ENCODE measurements at regions not wholly inside any gene's neighbourhood (a gene's known extent, or its start where the extent isn't known, plus 50 kb on each side); places are given as distances from the start of the nearest gene placed in this dataset.

DNA sequence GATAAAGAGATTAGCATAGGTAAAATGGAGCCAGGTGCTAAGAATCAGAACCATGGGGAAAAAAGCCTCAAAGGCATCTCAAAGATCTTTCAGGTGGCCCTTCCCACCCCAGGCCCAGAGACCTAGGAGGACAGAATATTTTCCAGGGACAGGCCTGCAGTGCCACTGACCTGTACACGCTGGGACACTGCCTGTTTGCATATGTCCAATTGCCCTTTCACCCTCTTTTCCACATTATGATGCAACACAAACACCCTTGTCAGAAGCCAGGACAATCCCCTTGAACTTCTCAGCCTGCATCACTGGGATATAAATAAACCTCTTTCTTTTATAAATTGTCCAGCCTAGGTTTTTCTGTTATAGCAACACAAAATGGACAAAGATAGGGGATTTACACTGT is 419.1 kb downstream of the TRIB2 start:
- TF ChIP-seq, protein P1, sequence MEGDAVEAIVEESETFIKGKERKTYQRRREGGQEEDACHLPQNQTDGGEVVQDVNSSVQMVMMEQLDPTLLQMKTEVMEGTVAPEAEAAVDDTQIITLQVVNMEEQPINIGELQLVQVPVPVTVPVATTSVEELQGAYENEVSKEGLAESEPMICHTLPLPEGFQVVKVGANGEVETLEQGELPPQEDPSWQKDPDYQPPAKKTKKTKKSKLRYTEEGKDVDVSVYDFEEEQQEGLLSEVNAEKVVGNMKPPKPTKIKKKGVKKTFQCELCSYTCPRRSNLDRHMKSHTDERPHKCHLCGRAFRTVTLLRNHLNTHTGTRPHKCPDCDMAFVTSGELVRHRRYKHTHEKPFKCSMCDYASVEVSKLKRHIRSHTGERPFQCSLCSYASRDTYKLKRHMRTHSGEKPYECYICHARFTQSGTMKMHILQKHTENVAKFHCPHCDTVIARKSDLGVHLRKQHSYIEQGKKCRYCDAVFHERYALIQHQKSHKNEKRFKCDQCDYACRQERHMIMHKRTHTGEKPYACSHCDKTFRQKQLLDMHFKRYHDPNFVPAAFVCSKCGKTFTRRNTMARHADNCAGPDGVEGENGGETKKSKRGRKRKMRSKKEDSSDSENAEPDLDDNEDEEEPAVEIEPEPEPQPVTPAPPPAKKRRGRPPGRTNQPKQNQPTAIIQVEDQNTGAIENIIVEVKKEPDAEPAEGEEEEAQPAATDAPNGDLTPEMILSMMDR (IDR thresholded peaks at IDR 0.05), result no peak
- TF ChIP-seq EZH2 (IDR thresholded peaks at IDR 0.05), result no peak
